Lower leg skin (tissue), 3 donors: ENCODE measurements at regions not wholly inside any gene's neighbourhood (a gene's known extent, or its start where the extent isn't known, plus 50 kb on each side); places are given as distances from the start of the nearest gene placed in this dataset.
"Not testable (repeated sequence)": the region's sequence is repeated elsewhere in the genome, so short reads cannot be mapped to it uniquely, and the experiment has no call there.

Experiments
- POLR2A ChIP-seq, 2 donors: fragments of 450-650 bp; IDR thresholded peaks; one replicate each; pipeline ENCODE4 v1.6.1; 2016 to 2017; ENCODE audit warnings: antibody characterized with exemption in 2 of 2, mild to moderate bottlenecking in 1 of 2, moderate library complexity in 1 of 2
- TF ChIP-seq, protein P1 (sequence below), 3 donors: fragments of 450-650 bp; IDR thresholded peaks; one replicate each; pipeline ENCODE4 v1.5.1; 2016; ENCODE audit warnings: antibody characterized with exemption in 3 of 3, mild to moderate bottlenecking in 3 of 3, moderate library complexity in 2 of 3

DNA sequence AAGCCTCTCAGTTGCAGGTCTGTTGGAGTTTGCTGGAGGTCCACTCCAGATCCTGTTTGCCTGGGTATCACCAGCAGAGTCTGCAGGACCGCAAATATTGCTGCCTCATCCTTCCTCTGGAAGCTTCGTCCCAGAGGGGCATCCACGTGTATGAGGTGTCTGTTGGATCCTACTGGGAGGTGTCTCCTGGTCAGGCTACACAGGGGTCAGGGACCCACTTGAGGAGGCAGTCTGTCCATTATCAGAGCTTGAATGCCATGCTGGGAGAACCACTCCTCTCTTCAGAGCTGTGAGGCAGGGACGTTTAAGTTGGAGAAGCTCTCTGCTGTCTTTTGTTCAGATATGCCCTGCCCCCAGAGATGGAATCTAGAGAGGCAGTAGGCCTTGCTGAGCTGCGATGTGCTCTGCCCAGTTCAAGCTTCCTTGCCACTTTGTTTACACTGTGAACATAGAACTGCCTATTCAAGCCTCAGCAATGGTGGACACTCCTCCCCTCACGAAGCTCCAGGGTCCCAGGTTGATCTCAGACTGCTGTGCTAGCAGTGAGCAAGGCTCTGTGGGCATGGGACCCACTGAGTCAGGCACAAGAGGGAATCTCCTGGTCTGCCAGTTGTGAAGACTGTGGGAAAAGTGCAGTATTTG lies 81.1 kb downstream of the ATP23 start:
- not testable (repeated sequence) for TF ChIP-seq POLR2A (IDR thresholded peaks at IDR 0.05)
- TF ChIP-seq, protein P1, sequence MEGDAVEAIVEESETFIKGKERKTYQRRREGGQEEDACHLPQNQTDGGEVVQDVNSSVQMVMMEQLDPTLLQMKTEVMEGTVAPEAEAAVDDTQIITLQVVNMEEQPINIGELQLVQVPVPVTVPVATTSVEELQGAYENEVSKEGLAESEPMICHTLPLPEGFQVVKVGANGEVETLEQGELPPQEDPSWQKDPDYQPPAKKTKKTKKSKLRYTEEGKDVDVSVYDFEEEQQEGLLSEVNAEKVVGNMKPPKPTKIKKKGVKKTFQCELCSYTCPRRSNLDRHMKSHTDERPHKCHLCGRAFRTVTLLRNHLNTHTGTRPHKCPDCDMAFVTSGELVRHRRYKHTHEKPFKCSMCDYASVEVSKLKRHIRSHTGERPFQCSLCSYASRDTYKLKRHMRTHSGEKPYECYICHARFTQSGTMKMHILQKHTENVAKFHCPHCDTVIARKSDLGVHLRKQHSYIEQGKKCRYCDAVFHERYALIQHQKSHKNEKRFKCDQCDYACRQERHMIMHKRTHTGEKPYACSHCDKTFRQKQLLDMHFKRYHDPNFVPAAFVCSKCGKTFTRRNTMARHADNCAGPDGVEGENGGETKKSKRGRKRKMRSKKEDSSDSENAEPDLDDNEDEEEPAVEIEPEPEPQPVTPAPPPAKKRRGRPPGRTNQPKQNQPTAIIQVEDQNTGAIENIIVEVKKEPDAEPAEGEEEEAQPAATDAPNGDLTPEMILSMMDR (IDR thresholded peaks at IDR 0.05), result not testable (repeated sequence)
